GM18505 (cell line): ENCODE measurements at regions not wholly inside any gene's neighbourhood (a gene's known extent, or its start where the extent isn't known, plus 50 kb on each side); places are given as distances from the start of the nearest gene placed in this dataset.
"Not testable (repeated sequence)": the region's sequence is repeated elsewhere in the genome, so short reads cannot be mapped to it uniquely, and the experiment has no call there.

Source experiments
- ATAC-seq: cut with Tn5 transposase; IDR thresholded peaks from one replicate; pipeline ENCODE4 v1.9.1; 2021; ENCODE audit not compliant: unreplicated experiment
- POLR2A ChIP-seq: IDR thresholded peaks from 4 replicates; pipeline ENCODE4 v1.6.1; 2011; ENCODE audit warnings: borderline replicate concordance; ENCODE audit not compliant: insufficient read depth, insufficient read length; ENCODE audit errors: extremely low read depth

GRCh38 chr3:542021-542420, 345.5 kb downstream of the CHL1 start:
- no peak for ATAC-seq
- TF ChIP-seq POLR2A = no peak

GRCh38 chr3:549636-550035, 353.1 kb downstream of the CHL1 start:
- no peak for ATAC-seq
- no peak for TF ChIP-seq POLR2A

- ATAC-seq = no peak
- TF ChIP-seq POLR2A = no peak
These were observed 353.9 kb downstream of the CHL1 start for GRCh38 chr3:550471-550870.

GRCh38 chr3:557972-558371, 361.4 kb downstream of the CHL1 start:
- TF ChIP-seq POLR2A = no peak
- peak; percentile 97 for ATAC-seq

- no peak for ATAC-seq
- TF ChIP-seq POLR2A = no peak
These were observed 371.1 kb downstream of the CHL1 start for GRCh38 chr3:567488-568185.

- ATAC-seq = not testable (repeated sequence)
These were observed 383.0 kb downstream of the CHL1 start for GRCh38 chr3:579529-579928.

- ATAC-seq = not testable (repeated sequence)
These were observed 392.5 kb downstream of the CHL1 start for GRCh38 chr3:589066-589465.

- peak; percentile 62 for ATAC-seq
These were observed 400.7 kb downstream of the CHL1 start for GRCh38 chr3:597304-597703.

GRCh38 chr3:597746-598145, 401.2 kb downstream of the CHL1 start:
- not testable (repeated sequence) for ATAC-seq

- ATAC-seq = not testable (repeated sequence)
These were observed 410.9 kb downstream of the CHL1 start for GRCh38 chr3:607480-607879.

- ATAC-seq = no peak
- TF ChIP-seq POLR2A = no peak
These were observed 425.2 kb downstream of the CHL1 start for GRCh38 chr3:621714-622113.

- no peak for ATAC-seq
- no peak for TF ChIP-seq POLR2A
These were observed 425.8 kb downstream of the CHL1 start for GRCh38 chr3:622314-622713.

- no peak for ATAC-seq
- TF ChIP-seq POLR2A = no peak
These were observed 427.5 kb downstream of the CHL1 start for GRCh38 chr3:623914-624545.

- no peak for TF ChIP-seq POLR2A
- ATAC-seq = peak; percentile 80
These were observed 436.1 kb downstream of the CHL1 start for GRCh38 chr3:632571-633170.

GRCh38 chr3:634511-634910, 437.9 kb downstream of the CHL1 start:
- no peak for ATAC-seq
- TF ChIP-seq POLR2A = no peak
